Fibroblast of pulmonary artery (primary cell): ENCODE measurements at regions not wholly inside any gene's neighbourhood (a gene's known extent, or its start where the extent isn't known, plus 50 kb on each side); places are given as distances from the start of the nearest gene placed in this dataset.

Experiments used
- DNase-seq: peaks from one replicate; pipeline ENCODE4 v3.0.0-alpha.2; 2010; ENCODE audit warnings: low read depth
- H3K4me3 ChIP-seq: replicated peaks from 2 replicates; pipeline ENCODE4 v1.5.1; 2011; ENCODE audit warnings: low read depth, mild to moderate bottlenecking, control low read depth, low read length, moderate library complexity
- CTCF ChIP-seq: IDR thresholded peaks from 2 replicates; pipeline ENCODE4 v1.5.1; 2011; ENCODE audit warnings: mild to moderate bottlenecking, control low read depth, low read length, inconsistent platforms; ENCODE audit errors: missing control alignments

GRCh38 chr6:148225871-148226270, 116.8 kb upstream of the SASH1 start:
- H3K4me3 ChIP-seq = no peak overlapping the region
- no peak for DNase-seq
- TF ChIP-seq CTCF = no peak

DNA sequence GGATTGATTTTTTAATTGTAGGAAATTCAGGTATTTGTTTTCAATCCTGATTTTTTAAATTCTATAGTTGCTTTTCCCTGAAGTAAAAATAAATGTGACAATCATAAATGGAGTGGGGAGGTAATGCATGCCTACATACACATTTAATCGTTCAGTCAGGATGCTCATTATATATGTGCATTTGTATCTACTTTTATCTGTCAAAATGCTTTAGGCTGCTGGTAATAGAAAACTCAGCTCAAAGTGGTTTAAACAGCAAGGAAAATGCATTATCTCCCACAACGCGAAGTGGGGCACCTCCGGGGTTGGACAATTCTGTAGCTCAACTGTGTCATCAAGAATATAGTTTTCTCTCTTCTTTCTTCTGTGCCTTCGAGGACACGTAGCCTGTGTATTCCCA, 116.4 kb upstream of the SASH1 start:
- H3K4me3 ChIP-seq = no peak overlapping the region
- no peak for DNase-seq
- no peak for TF ChIP-seq CTCF

DNA sequence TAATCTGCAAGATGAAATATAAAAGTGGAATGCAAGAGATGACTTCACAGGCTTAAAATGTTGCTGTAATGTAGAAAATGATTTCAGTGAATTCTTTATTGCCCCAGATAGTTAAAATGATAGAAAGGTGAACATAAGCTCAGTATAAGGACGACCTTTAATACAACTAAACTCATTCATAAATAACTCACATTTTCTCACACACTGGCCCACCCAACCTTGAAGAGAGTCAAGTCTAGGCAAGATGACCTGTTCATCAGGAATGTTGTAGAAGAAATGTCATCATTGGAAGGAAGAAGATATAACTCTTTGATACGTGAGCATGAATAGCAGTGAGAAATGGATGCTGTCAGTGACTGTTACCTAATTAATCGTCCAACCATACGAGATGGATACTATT, 111.1 kb upstream of the SASH1 start:
- no peak overlapping the region for H3K4me3 ChIP-seq
- DNase-seq = peak; percentile 40
- no peak for TF ChIP-seq CTCF

DNA sequence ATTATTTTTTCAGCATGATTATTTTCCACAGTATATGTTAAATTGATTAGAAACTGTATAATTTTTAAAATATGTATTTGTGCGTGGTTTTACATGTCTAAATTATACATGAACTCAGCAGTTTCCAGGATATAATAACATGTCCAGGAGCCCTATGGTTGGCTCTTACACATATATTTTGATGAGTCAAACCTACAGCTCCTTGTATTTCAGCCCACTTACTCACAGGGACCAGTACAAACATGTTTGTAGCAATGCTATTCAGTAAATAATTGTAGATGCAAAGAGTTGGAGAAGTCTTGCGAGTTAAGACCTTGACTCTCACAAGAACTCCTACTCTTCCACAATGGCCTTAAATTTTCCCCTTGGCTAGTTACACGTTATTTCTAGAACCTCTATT, 107.2 kb upstream of the SASH1 start:
- DNase-seq = no peak
- no peak for TF ChIP-seq CTCF
- no peak overlapping the region for H3K4me3 ChIP-seq

GRCh38 chr6:148238713-148239112, 103.9 kb upstream of the SASH1 start:
- no peak for DNase-seq
- no peak overlapping the region for H3K4me3 ChIP-seq
- no peak for TF ChIP-seq CTCF

DNA sequence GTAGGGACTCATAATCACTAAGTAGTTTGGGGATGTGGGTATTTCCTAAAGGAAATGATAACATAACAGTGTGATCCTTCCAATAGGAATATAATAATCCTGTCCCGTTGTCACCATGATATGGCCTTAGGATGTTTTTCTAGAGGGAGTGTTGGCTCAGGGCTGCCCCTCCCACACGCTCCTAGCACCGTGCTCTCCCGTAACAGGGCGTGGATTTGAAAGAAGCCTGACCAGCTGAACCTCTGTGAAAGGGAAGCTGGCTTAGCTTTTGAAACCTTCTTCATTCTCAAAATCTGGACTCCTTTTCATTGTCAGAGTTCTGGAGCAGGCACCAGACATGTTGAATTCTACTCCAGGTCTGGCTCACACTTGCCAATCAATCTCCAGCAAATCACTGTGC, 103.4 kb upstream of the SASH1 start:
- TF ChIP-seq CTCF = no peak
- no peak overlapping the region for H3K4me3 ChIP-seq
- no peak for DNase-seq

DNA sequence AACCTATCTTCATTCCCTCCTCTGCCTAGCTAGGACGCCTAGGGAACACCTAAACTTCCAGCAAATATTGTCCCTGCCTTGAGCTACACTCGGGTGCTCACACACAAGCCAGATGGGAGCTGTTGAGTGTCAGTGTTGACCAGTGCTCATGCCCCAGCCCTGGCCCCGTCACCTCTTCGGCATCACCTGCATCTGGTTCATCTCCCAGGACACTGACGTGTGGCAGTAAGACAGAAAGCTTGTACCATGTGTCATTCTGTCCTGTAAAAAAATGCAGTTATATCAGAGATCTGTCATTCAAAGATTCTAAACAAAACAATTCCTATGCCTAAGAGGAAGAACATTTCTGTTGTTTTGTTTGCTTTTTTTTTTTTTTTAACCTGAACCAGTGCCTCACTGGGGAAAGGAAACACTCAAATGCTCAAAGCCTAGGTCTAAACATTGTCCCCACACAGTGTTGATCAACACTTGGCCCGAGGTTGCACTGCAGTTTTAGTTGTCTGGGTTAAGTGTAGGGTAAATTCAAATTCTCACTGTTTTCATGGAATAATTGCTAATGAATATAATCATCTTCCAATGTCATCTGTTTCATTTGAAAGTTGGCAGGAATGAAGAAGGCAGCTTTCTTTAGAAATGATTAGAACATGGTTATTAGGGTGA, 102.7 kb upstream of the SASH1 start:
- DNase-seq = peak; percentile 30
- no peak for TF ChIP-seq CTCF
- H3K4me3 ChIP-seq = no peak overlapping the region
